CD4-positive, alpha-beta memory T cell (primary cell): ENCODE measurements at regions not wholly inside any gene's neighbourhood (a gene's known extent, or its start where the extent isn't known, plus 50 kb on each side); places are given as distances from the start of the nearest gene placed in this dataset.
A peak's percentile ranks its signal among the peaks of the same experiment; 100 is the strongest.
"Not testable (repeated sequence)": the region's sequence is repeated elsewhere in the genome, so short reads cannot be mapped to it uniquely, and the experiment has no call there.

Source experiments
- CTCF ChIA-PET: fragments of 350-600 bp; sonication (Branson Sonifier 250); formaldehyde crosslinking; loops from one replicate; lab custom pipeline; 2021; ENCODE audit warnings: inconsistent platforms; ENCODE audit not compliant: partially characterized antibody; lab: Charles Lee
- POLR2A ChIA-PET: fragments of 350-600 bp; sonication (Branson Sonifier 250); formaldehyde crosslinking; loops from one replicate; lab custom pipeline; 2021; ENCODE audit not compliant: partially characterized antibody; lab: Charles Lee
- DNase-seq, 5 donors: peaks; one replicate each; pipeline versions ENCODE4 v3.0.0 to v3.0.0-alpha.2; 2020 to 2022; ENCODE audit warnings: mixed read lengths in 1 of 5
- H3K27ac ChIP-seq: one replicate; pipeline ENCODE4 v1.7.0; 2013; ENCODE audit warnings: low read depth, low read length
- H3K27me3 ChIP-seq: 2 replicates; pipeline ENCODE4 v1.7.0; 2013; ENCODE audit warnings: mild to moderate bottlenecking, low read length, moderate library complexity; ENCODE audit not compliant: insufficient read depth
- H3K36me3 ChIP-seq: 2 replicates; pipeline ENCODE4 v1.7.0; 2013; ENCODE audit warnings: mild to moderate bottlenecking, low read length, moderate library complexity; ENCODE audit not compliant: insufficient read depth
- H3K4me1 ChIP-seq: 2 replicates; pipeline ENCODE4 v1.7.0; 2013; ENCODE audit warnings: mild to moderate bottlenecking, low read length, moderate library complexity; ENCODE audit not compliant: insufficient read depth
- H3K4me3 ChIP-seq, 2 donors: one replicate each; pipeline ENCODE4 v1.7.0; 2013; ENCODE audit warnings: low read length in 2 of 2, mild to moderate bottlenecking in 1 of 2
- H3K9me3 ChIP-seq, 2 donors: one replicate each; pipeline ENCODE4 v1.7.0; 2013; ENCODE audit warnings: low read length in 2 of 2, control low read depth in 1 of 2; ENCODE audit not compliant: control insufficient read depth in 1 of 2
- H3K27ac Mint-ChIP-seq, 7 donors: one replicate each; pipeline ENCODE4 v1.8.0; 2020 to 2021; ENCODE audit warnings: mixed read lengths in 7 of 7, mild to moderate bottlenecking in 6 of 7, inconsistent platforms in 3 of 7, moderate library complexity in 3 of 7
- H3K27me3 Mint-ChIP-seq, 2 donors: one replicate each; pipeline ENCODE4 v1.8.0; 2020 to 2021; ENCODE audit warnings: mixed read lengths in 2 of 2
- H3K36me3 Mint-ChIP-seq, 2 donors: one replicate each; pipeline ENCODE4 v1.8.0; 2020 to 2021; ENCODE audit warnings: mixed read lengths in 2 of 2, inconsistent platforms in 1 of 2, mild to moderate bottlenecking in 1 of 2
- H3K4me1 Mint-ChIP-seq, 4 donors: one replicate each; pipeline ENCODE4 v1.8.0; 2020 to 2021; ENCODE audit warnings: mixed read lengths in 4 of 4, mild to moderate bottlenecking in 1 of 4
- H3K4me3 Mint-ChIP-seq, 8 donors: one replicate each; pipeline ENCODE4 v1.8.0; 2020 to 2021; ENCODE audit warnings: mixed read lengths in 8 of 8, mild to moderate bottlenecking in 7 of 8, moderate library complexity in 6 of 8, inconsistent platforms in 3 of 8
- H3K9me3 Mint-ChIP-seq, 8 donors: one replicate each; pipeline ENCODE4 v1.8.0; 2020 to 2021; ENCODE audit warnings: mixed read lengths in 8 of 8, mild to moderate bottlenecking in 5 of 8, inconsistent platforms in 3 of 8, moderate library complexity in 1 of 8
- intact Hi-C: fragments of 100-400 bp; cut with micrococcal nuclease; formaldehyde crosslinking; loops from one replicate; pipeline ENCODE4 v1.15.1; 2023

GRCh38 chr1:168490306-168490705 lies 53.5 kb downstream of the XCL2 start:
- Mint-ChIP-seq H3K4me3 (no peak overlapping the region), H3K36me3 (peaks cover 7 to 8% of the 10 kb centered on the region in 2 donors), H3K27me3 (no peaks in the 10 kb centered on the region), H3K4me1 (peaks cover 9 to 29% (median 25%) of the 10 kb centered on the region in 4 donors), H3K9me3 (peaks cover 0 to 9% (median 5%) of the 10 kb centered on the region in 8 donors), H3K27ac (peak overlapping the region in 2 of 7 donors; percentile 3 to 56)
- Histone ChIP-seq H3K36me3 (no peaks in the 10 kb centered on the region), H3K27ac (no peak overlapping the region), H3K27me3 (no peaks in the 10 kb centered on the region), H3K9me3 (no peaks in the 10 kb centered on the region), H3K4me3 (no peak overlapping the region), H3K4me1 (peaks cover 14% of the 10 kb centered on the region)
- CTCF ChIA-PET = no interaction called here
- intact Hi-C loops = no loop called here
- POLR2A ChIA-PET = no interaction called here
- no peak for DNase-seq

GRCh38 chr1:168488138-168488537 lies 55.7 kb downstream of the XCL2 start:
- Histone ChIP-seq H3K4me3 (no peak overlapping the region), H3K27me3 (no peaks in the 10 kb centered on the region), H3K36me3 (no peaks in the 10 kb centered on the region), H3K27ac (no peak overlapping the region), H3K4me1 (peaks cover 29% of the 10 kb centered on the region), H3K9me3 (no peaks in the 10 kb centered on the region)
- H3K27me3 Mint-ChIP-seq = no peaks in the 10 kb centered on the region
- ChIA-PET CTCF (interaction anchor here (1.1 kb wide), 1 partner anchor 30 kb away, joined by 3 read pairs; no protein-coding TSS in a partner anchor), POLR2A (interaction anchor here (1.0 kb wide), 1 partner anchor 16 kb away, joined by 3 read pairs; no protein-coding TSS in a partner anchor)
- intact Hi-C loops = no loop called here
- H3K27ac Mint-ChIP-seq = peak overlapping the region in 1 of 7 donors; percentile 22
- H3K4me3 Mint-ChIP-seq = peak overlapping the region in 4 of 8 donors; percentile 13 to 36 (median 26)
- H3K36me3 Mint-ChIP-seq = peaks cover 7 to 9% of the 10 kb centered on the region in 2 donors
- DNase-seq = no peak
- H3K9me3 Mint-ChIP-seq = peaks cover 0 to 9% (median 4%) of the 10 kb centered on the region in 8 donors
- peaks cover 25 to 51% (median 42%) of the 10 kb centered on the region in 4 donors for H3K4me1 Mint-ChIP-seq

DNA sequence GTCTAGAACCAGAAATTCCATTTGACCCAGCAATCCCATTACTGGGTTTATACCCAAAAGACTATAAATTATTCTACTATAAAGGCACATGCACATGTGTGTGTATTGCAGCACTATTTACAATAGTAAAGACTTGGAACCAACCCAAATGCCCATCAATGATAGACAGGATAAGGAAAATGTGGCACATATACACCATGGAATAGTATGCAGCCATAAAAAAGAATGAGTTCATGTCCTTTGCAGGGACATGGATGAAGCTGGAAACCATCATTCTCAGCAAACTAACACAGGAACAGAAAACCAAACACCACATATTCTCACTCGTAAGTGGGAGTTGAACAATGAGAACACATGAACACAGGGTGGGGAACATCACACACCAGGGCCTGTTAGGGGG lies 57.0 kb downstream of the XCL2 start:
- H3K36me3 Mint-ChIP-seq, DNase-seq, H3K27ac ChIP-seq, CTCF ChIA-PET, H3K9me3 ChIP-seq, H3K27me3 ChIP-seq, intact Hi-C loops, H3K4me3 ChIP-seq, H3K9me3 Mint-ChIP-seq, H3K36me3 ChIP-seq, H3K27me3 Mint-ChIP-seq: not testable (repeated sequence)
- peak overlapping the region in 1 of 8 donors; percentile 68 for H3K4me3 Mint-ChIP-seq
- POLR2A ChIA-PET = interaction anchor here (1.0 to 2.2 kb wide), 3 partner anchors 43 to 95 kb away, joined by 3 to 7 read pairs (median 5); no protein-coding TSS in a partner anchor
- H3K27ac Mint-ChIP-seq = peak overlapping the region in 1 of 7 donors; percentile 10
- H3K4me1 ChIP-seq = peaks cover 33% of the 10 kb centered on the region
- peaks cover 29 to 59% (median 48%) of the 10 kb centered on the region in 4 donors for H3K4me1 Mint-ChIP-seq

GRCh38 chr1:168485048-168485447 lies 58.7 kb downstream of the XCL2 start:
- H3K27ac Mint-ChIP-seq = peak overlapping the region; percentile 74 to 87 (median 81)
- H3K4me3 Mint-ChIP-seq = peak overlapping the region in 7 of 8 donors; percentile 49 to 86 (median 71)
- peaks cover 0 to 10% (median 4%) of the 10 kb centered on the region in 8 donors for H3K9me3 Mint-ChIP-seq
- peak in 2 of 5 donors; percentile 14 to 20 for DNase-seq
- Histone ChIP-seq H3K9me3 (no peaks in the 10 kb centered on the region), H3K4me3 (no peak overlapping the region), H3K27me3 (no peaks in the 10 kb centered on the region), H3K4me1 (peaks cover 33% of the 10 kb centered on the region), H3K36me3 (no peaks in the 10 kb centered on the region), H3K27ac (no peak overlapping the region)
- peaks cover 34 to 71% (median 57%) of the 10 kb centered on the region in 4 donors for H3K4me1 Mint-ChIP-seq
- ChIA-PET POLR2A (interaction anchor here (1.0 to 2.2 kb wide), 3 partner anchors 41 to 51 kb away, joined by 3 to 7 read pairs (median 5); no protein-coding TSS in a partner anchor), CTCF (interaction anchor here (1.1 to 1.4 kb wide), 2 partner anchors 41 to 49 kb away, joined by 3 read pairs; no protein-coding TSS in a partner anchor)
- H3K27me3 Mint-ChIP-seq = no peaks in the 10 kb centered on the region
- intact Hi-C loops = no loop called here
- peaks cover 7 to 9% of the 10 kb centered on the region in 2 donors for H3K36me3 Mint-ChIP-seq

DNA sequence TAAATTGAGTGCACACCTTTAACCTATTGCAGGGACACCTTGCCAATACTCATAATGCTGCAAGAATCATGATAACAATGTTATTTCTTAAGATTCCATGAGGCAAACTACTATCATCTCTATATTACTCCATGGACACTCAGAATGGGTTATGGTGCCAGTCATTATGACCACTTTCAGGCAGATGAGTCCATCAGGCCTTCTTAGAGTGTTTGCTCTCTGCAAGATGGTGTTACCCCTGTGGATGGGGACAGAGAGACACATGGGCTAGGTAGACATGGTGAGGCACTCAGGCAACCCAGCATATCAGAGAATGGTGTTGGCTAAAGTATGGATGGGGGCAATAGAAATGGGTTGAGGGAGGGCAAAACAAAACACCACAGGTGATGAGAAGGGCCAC lies 59.7 kb downstream of the XCL2 start:
- peaks cover 40 to 80% (median 64%) of the 10 kb centered on the region in 4 donors for H3K4me1 Mint-ChIP-seq
- no peak for DNase-seq
- no peaks in the 10 kb centered on the region for H3K27me3 Mint-ChIP-seq
- ChIA-PET POLR2A (interaction anchor here (0.9 kb wide), 1 partner anchor 16 kb away, joined by 3 read pairs; no protein-coding TSS in a partner anchor), CTCF (no interaction called here)
- no peaks in the 10 kb centered on the region for H3K36me3 ChIP-seq
- no peaks in the 10 kb centered on the region for H3K9me3 ChIP-seq
- H3K4me1 ChIP-seq = peaks cover 36% of the 10 kb centered on the region
- intact Hi-C loops = no loop called here
- no peaks in the 10 kb centered on the region for H3K27me3 ChIP-seq
- H3K4me3 Mint-ChIP-seq = peak overlapping the region in 7 of 8 donors; percentile 48 to 86 (median 67)
- H3K27ac ChIP-seq = no peak overlapping the region
- no peak overlapping the region for H3K4me3 ChIP-seq
- peaks cover 7 to 9% of the 10 kb centered on the region in 2 donors for H3K36me3 Mint-ChIP-seq
- peaks cover 0 to 10% (median 4%) of the 10 kb centered on the region in 8 donors for H3K9me3 Mint-ChIP-seq
- peak overlapping the region; percentile 49 to 91 (median 85) for H3K27ac Mint-ChIP-seq

DNA sequence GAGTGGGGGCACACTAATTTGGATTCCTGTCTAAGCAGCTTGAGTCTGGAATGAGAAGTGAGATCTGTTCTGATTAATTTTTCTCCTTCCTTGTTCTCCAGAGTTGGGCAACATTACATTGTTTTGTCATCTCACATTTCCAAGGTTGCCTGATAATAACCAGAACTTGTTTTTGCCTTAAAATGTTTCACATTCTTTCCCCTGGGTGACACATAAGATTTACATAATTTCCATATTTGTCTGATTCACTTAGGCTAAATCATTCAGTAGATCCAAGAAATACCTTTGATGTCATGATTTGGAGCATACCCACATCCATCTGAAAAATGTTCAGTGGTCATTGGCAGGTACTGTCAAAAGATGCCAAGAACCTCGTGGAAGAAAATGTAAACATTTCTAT lies 60.3 kb downstream of the XCL2 start:
- Histone ChIP-seq H3K4me3 (no peak overlapping the region), H3K27ac (no peak overlapping the region), H3K36me3 (no peaks in the 10 kb centered on the region), H3K9me3 (no peaks in the 10 kb centered on the region), H3K4me1 (peaks cover 37% of the 10 kb centered on the region), H3K27me3 (no peaks in the 10 kb centered on the region)
- peaks cover 7 to 9% of the 10 kb centered on the region in 2 donors for H3K36me3 Mint-ChIP-seq
- ChIA-PET POLR2A (no interaction called here), CTCF (interaction anchor here (1.1 to 1.9 kb wide), 2 partner anchors 13 to 44 kb away, joined by 3 to 8 read pairs; no protein-coding TSS in a partner anchor)
- peaks cover 0 to 10% (median 4%) of the 10 kb centered on the region in 8 donors for H3K9me3 Mint-ChIP-seq
- H3K4me3 Mint-ChIP-seq = peak overlapping the region in 3 of 8 donors; percentile 5 to 43 (median 26)
- DNase-seq = no peak
- H3K27ac Mint-ChIP-seq = peak overlapping the region; percentile 19 to 85 (median 48)
- H3K4me1 Mint-ChIP-seq = peaks cover 43 to 84% (median 70%) of the 10 kb centered on the region in 4 donors
- no peaks in the 10 kb centered on the region for H3K27me3 Mint-ChIP-seq
- intact Hi-C loops = no loop called here

DNA sequence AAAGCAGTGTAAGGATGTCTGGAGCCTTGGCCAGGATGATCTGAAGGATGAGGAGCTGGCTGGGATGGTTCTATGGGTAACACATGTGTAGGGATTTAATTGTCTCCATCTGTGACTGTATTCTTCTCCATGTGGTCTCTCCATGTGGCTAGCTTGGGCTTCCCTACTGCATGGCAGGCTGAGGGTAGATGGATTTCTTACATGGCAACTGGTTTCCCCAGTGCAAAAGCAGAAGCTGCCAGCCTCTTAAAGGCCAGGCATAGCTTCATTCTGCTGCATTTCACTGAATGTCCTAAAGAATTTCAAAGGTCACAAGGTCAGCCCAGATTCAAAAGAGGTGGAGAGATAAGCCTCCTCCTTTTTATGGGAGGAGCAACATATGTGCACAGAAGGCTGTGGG lies 61.7 kb downstream of the XCL2 start:
- H3K27me3 Mint-ChIP-seq = no peaks in the 10 kb centered on the region
- Histone ChIP-seq H3K27me3 (no peaks in the 10 kb centered on the region), H3K36me3 (no peaks in the 10 kb centered on the region), H3K27ac (no peak overlapping the region), H3K4me1 (peaks cover 47% of the 10 kb centered on the region), H3K4me3 (no peak overlapping the region), H3K9me3 (no peaks in the 10 kb centered on the region)
- intact Hi-C loops = no loop called here
- H3K4me3 Mint-ChIP-seq = peak overlapping the region in 1 of 8 donors; percentile 2
- POLR2A ChIA-PET = no interaction called here
- peaks cover 48 to 86% (median 71%) of the 10 kb centered on the region in 4 donors for H3K4me1 Mint-ChIP-seq
- H3K27ac Mint-ChIP-seq = peak overlapping the region in 3 of 7 donors; percentile 6 to 66 (median 56)
- no peak for DNase-seq
- H3K9me3 Mint-ChIP-seq = peaks cover 0 to 10% (median 4%) of the 10 kb centered on the region in 8 donors
- CTCF ChIA-PET = interaction anchor here (1.1 to 1.9 kb wide), 3 partner anchors 12 to 50 kb away, joined by 3 to 8 read pairs (median 3); no protein-coding TSS in a partner anchor
- peaks cover 6 to 7% of the 10 kb centered on the region in 2 donors for H3K36me3 Mint-ChIP-seq
